22Rv1 (cell line): ENCODE measurements at regions not wholly inside any gene's neighbourhood (a gene's known extent, or its start where the extent isn't known, plus 50 kb on each side); places are given as distances from the start of the nearest gene placed in this dataset.

Experiments used
- CTCF ChIP-seq: fragments of 450-650 bp; IDR thresholded peaks from 2 replicates; pipeline ENCODE4 v1.5.1; 2017; ENCODE audit warnings: mild to moderate bottlenecking
- ZFX ChIP-seq: fragments of 450-650 bp; IDR thresholded peaks from 2 replicates; pipeline ENCODE4 v1.6.1; 2017; ENCODE audit warnings: antibody characterized with exemption, borderline replicate concordance

DNA sequence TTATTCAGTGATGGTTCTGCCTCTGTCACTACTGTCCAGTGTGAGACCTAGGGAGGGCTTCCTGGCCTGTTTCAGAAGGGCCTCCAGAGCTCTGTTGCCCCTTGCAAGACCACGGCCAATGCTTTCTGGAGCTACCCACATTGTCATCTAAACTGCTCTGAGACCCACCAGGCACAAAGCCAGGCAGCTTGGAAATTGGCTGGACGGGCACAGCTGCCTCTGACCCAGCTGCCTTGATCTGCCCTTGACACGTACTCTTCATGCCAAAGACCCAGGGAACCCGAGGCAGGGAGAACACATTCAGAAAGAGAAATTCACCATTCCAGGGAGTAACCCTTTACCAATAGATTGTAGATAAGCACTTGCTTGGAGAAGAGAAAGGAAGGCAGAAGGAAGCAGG, 183.7 kb upstream of the SIX2 start:
- TF ChIP-seq CTCF (no peak), ZFX (no peak)
